H1 (cell line): ENCODE measurements at regions not wholly inside any gene's neighbourhood (a gene's known extent, or its start where the extent isn't known, plus 50 kb on each side); places are given as distances from the start of the nearest gene placed in this dataset.

ENCODE experiments used
- CTCF ChIP-seq, 3 experiments: IDR thresholded peaks; 1 replicate in 2 of 3; 2 replicates in 1 of 3; pipeline versions ENCODE4 v1.5.1 to v1.6.1; 2011; ENCODE audit warnings: low read length in 3 of 3, mild to moderate bottlenecking in 3 of 3, inconsistent platforms in 2 of 3, low read depth in 1 of 3, moderate library complexity in 1 of 3; ENCODE audit not compliant: insufficient read depth in 1 of 3; ENCODE audit errors: control extremely low read depth in 1 of 3
- RFX5 ChIP-seq: IDR thresholded peaks from 2 replicates; pipeline ENCODE4 v1.6.1; 2011; ENCODE audit warnings: low read depth, low read length, improper control_type of control experiment, borderline replicate concordance

DNA sequence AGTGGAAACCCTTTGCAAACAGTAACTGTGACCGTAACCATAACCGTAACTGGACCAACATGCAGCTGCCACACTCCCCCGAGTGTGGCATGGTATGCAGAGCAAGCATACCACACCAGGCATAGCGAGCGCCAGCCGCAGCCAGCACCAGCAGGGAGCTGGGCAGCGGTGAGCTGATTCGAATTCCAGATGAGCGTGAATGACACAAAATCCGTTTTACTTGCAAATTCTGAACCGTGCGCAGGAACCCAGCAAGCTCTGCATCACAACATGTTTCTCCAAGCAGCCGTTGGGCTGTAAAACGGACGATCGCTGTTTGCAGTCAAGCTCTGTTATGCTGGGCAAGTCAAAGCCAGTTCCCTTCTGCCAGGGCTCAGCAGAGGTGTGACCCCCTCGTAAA lies 111.1 kb downstream of the OAT start:
- TF ChIP-seq RFX5 (no peak), CTCF (IDR thresholded peaks at IDR 0.05; ENCODE audit: control extremely low read depth in 1 of 3, insufficient read depth in 1 of 3, low read depth in 1 of 3, low read length in 3 of 3) (no peak)
